ENCODE measurements at regions not wholly inside any gene's neighbourhood (a gene's known extent, or its start where the extent isn't known, plus 50 kb on each side); places are given as distances from the start of the nearest gene placed in this dataset.

DNA sequence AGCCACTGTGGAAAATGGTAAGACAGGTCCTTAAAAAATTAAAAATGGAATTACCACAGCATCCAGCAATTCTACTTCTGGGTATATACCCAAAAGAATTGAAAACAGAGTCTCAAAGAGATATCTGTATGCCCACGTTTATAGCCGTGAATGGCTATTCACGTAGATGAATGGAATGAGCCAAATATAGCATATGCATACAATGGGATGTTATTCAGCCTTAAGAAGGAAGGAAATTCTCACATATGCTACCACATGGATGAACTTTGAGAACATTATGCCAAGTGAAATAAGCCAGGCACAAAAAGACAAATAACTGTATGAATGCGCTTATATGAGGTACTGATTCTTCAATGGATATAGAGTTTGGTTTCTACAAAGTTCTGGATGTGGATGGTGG is 134.5 kb upstream of the KCNE2 start:
- TF ChIP-seq BHLHE40 (IDR thresholded peaks at IDR 0.05; ENCODE audit: borderline replicate concordance) (no peak), SP1 (IDR thresholded peaks at IDR 0.05) (no peak), FOXK2 (IDR thresholded peaks at IDR 0.05) (no peak), ARNT (IDR thresholded peaks at IDR 0.05) (no peak), SUZ12 (IDR thresholded peaks at IDR 0.05) (no peak), L3MBTL2 (conservative IDR thresholded peaks at IDR 0.05) (no peak), NFRKB (IDR thresholded peaks at IDR 0.05) (no peak), HDGF (IDR thresholded peaks at IDR 0.05; ENCODE audit: borderline replicate concordance) (no peak), FOXM1 (IDR thresholded peaks at IDR 0.05; ENCODE audit: borderline replicate concordance) (no peak), LEF1 (IDR thresholded peaks at IDR 0.05; ENCODE audit: borderline replicate concordance) (no peak), ZNF384 (IDR thresholded peaks at IDR 0.05) (no peak), TARDBP (IDR thresholded peaks at IDR 0.05) (no peak), ELF4 (IDR thresholded peaks at IDR 0.05) (no peak)
